Effector CD4-positive, alpha-beta T cell (primary cell): ENCODE measurements at regions not wholly inside any gene's neighbourhood (a gene's known extent, or its start where the extent isn't known, plus 50 kb on each side); places are given as distances from the start of the nearest gene placed in this dataset.

Experiments
- DNase-seq: peaks from one replicate; pipeline ENCODE4 v3.0.0-alpha.2; 2020

- DNase-seq, result no peak
These were observed 196.7 kb upstream of the CDH5 start for GRCh38 chr16:66169817-66170216.

- no peak for DNase-seq
These were observed 197.7 kb upstream of the CDH5 start for GRCh38 chr16:66168777-66169176.

GRCh38 chr16:66167564-66168291 lies 198.8 kb upstream of the CDH5 start:
- no peak for DNase-seq

GRCh38 chr16:66166490-66166889 lies 200.0 kb upstream of the CDH5 start:
- DNase-seq, result no peak

- DNase-seq, result no peak
These were observed 200.6 kb upstream of the CDH5 start for GRCh38 chr16:66165879-66166278.

GRCh38 chr16:66164581-66165247 lies 201.8 kb upstream of the CDH5 start:
- no peak for DNase-seq

GRCh38 chr16:66162821-66163220 lies 203.7 kb upstream of the CDH5 start:
- no peak for DNase-seq

- DNase-seq, result no peak
These were observed 204.5 kb upstream of the CDH5 start for GRCh38 chr16:66161942-66162341.

- DNase-seq, result no peak
These were observed 205.2 kb upstream of the CDH5 start for GRCh38 chr16:66161269-66161668.

- no peak for DNase-seq
These were observed 206.5 kb upstream of the CDH5 start for GRCh38 chr16:66159987-66160386.

GRCh38 chr16:66156538-66156937 lies 210.0 kb upstream of the CDH5 start:
- DNase-seq, result no peak

- DNase-seq, result no peak
These were observed 210.6 kb upstream of the CDH5 start for GRCh38 chr16:66155933-66156332.

GRCh38 chr16:66154801-66155200 lies 211.7 kb upstream of the CDH5 start:
- DNase-seq, result no peak

GRCh38 chr16:66152823-66153393 lies 213.6 kb upstream of the CDH5 start:
- DNase-seq, result no peak

GRCh38 chr16:66152181-66152580 lies 214.3 kb upstream of the CDH5 start:
- no peak for DNase-seq

GRCh38 chr16:66150698-66151482 lies 215.6 kb upstream of the CDH5 start:
- DNase-seq, result no peak

GRCh38 chr16:66147291-66147690 lies 219.2 kb upstream of the CDH5 start:
- DNase-seq, result no peak

GRCh38 chr16:66146798-66147197 lies 219.7 kb upstream of the CDH5 start:
- no peak for DNase-seq

GRCh38 chr16:66144641-66145040 lies 221.8 kb upstream of the CDH5 start:
- no peak for DNase-seq

GRCh38 chr16:66143415-66143814 lies 223.1 kb upstream of the CDH5 start:
- no peak for DNase-seq

- no peak for DNase-seq
These were observed 224.6 kb upstream of the CDH5 start for GRCh38 chr16:66141885-66142284.

- DNase-seq, result no peak
These were observed 228.6 kb upstream of the CDH5 start for GRCh38 chr16:66137853-66138252.

- DNase-seq, result no peak
These were observed 229.7 kb upstream of the CDH5 start for GRCh38 chr16:66136841-66137240.

- no peak for DNase-seq
These were observed 230.7 kb upstream of the CDH5 start for GRCh38 chr16:66135838-66136237.
